ENCODE measurements at regions not wholly inside any gene's neighbourhood (a gene's known extent, or its start where the extent isn't known, plus 50 kb on each side); places are given as distances from the start of the nearest gene placed in this dataset.

DNA sequence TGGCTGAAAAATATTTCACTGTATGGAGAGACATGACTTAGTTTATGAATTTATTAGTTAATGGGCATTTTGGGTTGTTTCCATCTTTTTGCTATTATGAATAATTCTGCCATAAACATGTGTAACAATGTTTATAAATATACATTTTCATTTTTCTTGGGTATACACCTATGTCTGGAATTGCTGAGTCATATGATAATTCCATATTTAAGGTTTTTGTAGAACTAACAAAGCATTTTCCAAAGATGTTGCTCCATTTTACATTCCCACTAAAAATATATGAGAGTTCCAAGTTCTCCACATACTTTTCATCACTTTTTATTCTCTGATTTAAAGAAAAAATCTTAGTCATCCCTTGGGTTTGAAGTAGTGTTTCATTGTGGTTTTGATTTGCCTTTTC is 108.8 kb upstream of the LRRTM4 start:
- Histone ChIP-seq H3K4me2 (no peak overlapping the region), H4K20me1 (ENCODE audit: insufficient read depth) (no peaks in the 10 kb centered on the region), H3F3A (ENCODE audit: insufficient read depth, low read depth) (no peaks in the 10 kb centered on the region), H3K27ac (no peak overlapping the region), H3K27me3 (ENCODE audit: insufficient read depth, low read depth) (no peaks in the 10 kb centered on the region), H2AFZ (no peak overlapping the region), H3K9me3 (ENCODE audit: insufficient read depth, low read depth) (no peaks in the 10 kb centered on the region), H3K36me3 (ENCODE audit: low read depth) (no peaks in the 10 kb centered on the region), H3K79me2 (ENCODE audit: low read depth) (no peaks in the 10 kb centered on the region), H3K4me3 (no peak overlapping the region), H3K4me1 (replicated peaks; ENCODE audit: insufficient read depth) (no peaks in the 10 kb centered on the region), H3K9me2 (ENCODE audit: insufficient read depth) (no peaks in the 10 kb centered on the region)
- no TSS peak for BruUV-seq (replicated peaks)
- intact Hi-C loops (cut with micrococcal nuclease; ENCODE audit: unreplicated experiment) = no loop called here
- CTCF ChIA-PET = no interaction called here
- POLR2A ChIA-PET (ENCODE audit: unreplicated experiment) = no interaction called here
- no peak for TF ChIP-seq EZH2 (IDR thresholded peaks at IDR 0.05; ENCODE audit: low read depth)
- TF ChIP-seq, protein P1, sequence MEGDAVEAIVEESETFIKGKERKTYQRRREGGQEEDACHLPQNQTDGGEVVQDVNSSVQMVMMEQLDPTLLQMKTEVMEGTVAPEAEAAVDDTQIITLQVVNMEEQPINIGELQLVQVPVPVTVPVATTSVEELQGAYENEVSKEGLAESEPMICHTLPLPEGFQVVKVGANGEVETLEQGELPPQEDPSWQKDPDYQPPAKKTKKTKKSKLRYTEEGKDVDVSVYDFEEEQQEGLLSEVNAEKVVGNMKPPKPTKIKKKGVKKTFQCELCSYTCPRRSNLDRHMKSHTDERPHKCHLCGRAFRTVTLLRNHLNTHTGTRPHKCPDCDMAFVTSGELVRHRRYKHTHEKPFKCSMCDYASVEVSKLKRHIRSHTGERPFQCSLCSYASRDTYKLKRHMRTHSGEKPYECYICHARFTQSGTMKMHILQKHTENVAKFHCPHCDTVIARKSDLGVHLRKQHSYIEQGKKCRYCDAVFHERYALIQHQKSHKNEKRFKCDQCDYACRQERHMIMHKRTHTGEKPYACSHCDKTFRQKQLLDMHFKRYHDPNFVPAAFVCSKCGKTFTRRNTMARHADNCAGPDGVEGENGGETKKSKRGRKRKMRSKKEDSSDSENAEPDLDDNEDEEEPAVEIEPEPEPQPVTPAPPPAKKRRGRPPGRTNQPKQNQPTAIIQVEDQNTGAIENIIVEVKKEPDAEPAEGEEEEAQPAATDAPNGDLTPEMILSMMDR (conservative IDR thresholded peaks at IDR 0.05) = no peak
- no peak for DNase-seq

DNA sequence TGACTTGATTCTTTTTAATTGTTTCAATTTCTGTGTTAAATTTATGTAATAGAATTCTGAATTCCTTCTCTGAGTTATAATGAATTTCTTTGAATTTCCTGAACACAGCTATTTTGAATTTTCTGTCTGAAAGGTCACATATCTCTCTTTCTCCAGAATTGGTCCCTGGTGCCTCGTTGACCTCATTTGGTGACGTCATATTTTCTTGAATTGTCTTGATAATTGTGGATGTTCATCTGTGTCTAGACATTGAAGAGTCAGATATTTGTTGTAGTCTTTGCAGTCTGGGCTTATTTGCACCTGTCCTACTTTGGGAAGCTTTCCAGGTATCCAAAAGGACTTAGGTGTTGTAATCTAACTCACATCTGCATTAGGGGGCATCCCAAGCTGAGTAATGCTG is 111.4 kb upstream of the LRRTM4 start:
- no TSS peak for BruUV-seq (replicated peaks)
- ChIA-PET POLR2A (ENCODE audit: unreplicated experiment) (no interaction called here), CTCF (no interaction called here)
- TF ChIP-seq, protein P1 (conservative IDR thresholded peaks at IDR 0.05) = no peak
- TF ChIP-seq EZH2 (IDR thresholded peaks at IDR 0.05; ENCODE audit: low read depth) = no peak
- H4K20me1 ChIP-seq (ENCODE audit: insufficient read depth) = no peaks in the 10 kb centered on the region
- no peaks in the 10 kb centered on the region for H3F3A ChIP-seq (ENCODE audit: insufficient read depth, low read depth)
- H3K79me2 ChIP-seq (ENCODE audit: low read depth) = no peaks in the 10 kb centered on the region
- H3K9me3 ChIP-seq (ENCODE audit: insufficient read depth, low read depth) = no peaks in the 10 kb centered on the region
- H3K36me3 ChIP-seq (ENCODE audit: low read depth) = no peaks in the 10 kb centered on the region
- intact Hi-C loops (cut with micrococcal nuclease; ENCODE audit: unreplicated experiment) = no loop called here
- no peak overlapping the region for H3K4me2 ChIP-seq
- no peak for DNase-seq
- no peak overlapping the region for H3K4me3 ChIP-seq
- no peaks in the 10 kb centered on the region for H3K9me2 ChIP-seq (ENCODE audit: insufficient read depth)
- no peaks in the 10 kb centered on the region for H3K4me1 ChIP-seq (replicated peaks; ENCODE audit: insufficient read depth)
- H3K27ac ChIP-seq = no peak overlapping the region
- H2AFZ ChIP-seq = no peak overlapping the region
- H3K27me3 ChIP-seq (ENCODE audit: insufficient read depth, low read depth) = no peaks in the 10 kb centered on the region

DNA sequence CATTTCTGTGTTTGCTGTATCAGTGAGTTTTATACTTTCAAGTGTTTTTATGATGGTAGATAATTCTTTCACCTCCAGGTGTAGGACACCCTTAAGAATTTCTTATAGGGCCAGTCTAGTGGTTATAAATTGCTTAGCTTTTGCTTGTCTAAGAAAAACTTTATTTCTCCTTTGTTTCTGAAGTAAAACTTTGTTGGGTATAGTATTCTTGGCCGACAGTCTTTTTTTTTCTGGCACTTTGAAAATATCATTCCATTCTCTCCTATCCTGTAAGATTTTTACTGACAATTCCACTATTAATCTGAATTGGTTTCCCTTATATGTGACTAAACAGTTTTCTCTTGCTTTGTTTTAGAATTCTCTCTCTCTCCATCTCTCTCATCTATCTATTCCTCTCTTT is 118.7 kb upstream of the LRRTM4 start:
- Histone ChIP-seq H3K9me3 (ENCODE audit: insufficient read depth, low read depth) (no peaks in the 10 kb centered on the region), H3F3A (ENCODE audit: insufficient read depth, low read depth) (no peaks in the 10 kb centered on the region), H3K4me2 (no peak overlapping the region), H3K79me2 (ENCODE audit: low read depth) (no peaks in the 10 kb centered on the region), H4K20me1 (ENCODE audit: insufficient read depth) (no peaks in the 10 kb centered on the region), H3K36me3 (ENCODE audit: low read depth) (no peaks in the 10 kb centered on the region), H3K4me1 (replicated peaks; ENCODE audit: insufficient read depth) (no peaks in the 10 kb centered on the region), H3K27me3 (ENCODE audit: insufficient read depth, low read depth) (no peaks in the 10 kb centered on the region), H3K27ac (no peak overlapping the region), H2AFZ (no peak overlapping the region), H3K9me2 (ENCODE audit: insufficient read depth) (no peaks in the 10 kb centered on the region), H3K4me3 (no peak overlapping the region)
- ChIA-PET POLR2A (ENCODE audit: unreplicated experiment) (no interaction called here), CTCF (no interaction called here)
- BruUV-seq (replicated peaks) = no TSS peak
- TF ChIP-seq, protein P1 (conservative IDR thresholded peaks at IDR 0.05) = no peak
- TF ChIP-seq EZH2 (IDR thresholded peaks at IDR 0.05; ENCODE audit: low read depth) = no peak
- intact Hi-C loops (cut with micrococcal nuclease; ENCODE audit: unreplicated experiment) = no loop called here
- no peak for DNase-seq

All from PC-9 (cell line).